A549 (cell line): ENCODE measurements at regions not wholly inside any gene's neighbourhood (a gene's known extent, or its start where the extent isn't known, plus 50 kb on each side); places are given as distances from the start of the nearest gene placed in this dataset.

Source experiments
- CTCF ChIP-seq: fragments of >200 bp; sonication (Bioruptor Twin); formaldehyde crosslinking; IDR thresholded peaks from 3 replicates; pipeline ENCODE4 v1.5.1; 2016
- NR3C1 ChIP-seq: fragments of >200 bp; sonication (Bioruptor Twin); formaldehyde crosslinking; IDR thresholded peaks from 3 replicates; pipeline ENCODE4 v1.6.1; 2017
- TFCP2L1 ChIP-seq: fragments of 250-450 bp; sonication (Bioruptor Pico); IDR thresholded peaks from 2 replicates; pipeline ENCODE4 v1.5.0; 2021; ENCODE audit warnings: mild to moderate bottlenecking

- TF ChIP-seq TFCP2L1 (CRISPR knock-in tag) (no peak), CTCF (no peak), NR3C1 (no peak)
These were observed 80.4 kb upstream of the NRP1 start for GRCh38 chr10:33414841-33415240.
